IMR-90 (cell line): ENCODE measurements at regions not wholly inside any gene's neighbourhood (a gene's known extent, or its start where the extent isn't known, plus 50 kb on each side); places are given as distances from the start of the nearest gene placed in this dataset.

Experiments
- ATAC-seq: fragments of 200-7000 bp; cut with Tn5 transposase; 2 replicates; pipeline ENCODE4 v1.9.1; 2020; ENCODE audit warnings: low read depth, mild to moderate bottlenecking, moderate library complexity
- BruUV-seq: library from RNA; stranded (reverse); fragments of 400-500 nt; replicated peaks from 2 replicates; lab custom pipeline; 2021; lab: Mats Ljungman, UMichigan
- CTCF ChIA-PET: fragments of 300-600 bp; formaldehyde crosslinking; extraction: SDS; loops from one replicate; lab custom pipeline; 2021; ENCODE audit warnings: antibody characterized with exemption; lab: Yijun Ruan, JAX
- POLR2A ChIA-PET: fragments of 300-600 bp; sonication (Branson Sonifier 250); formaldehyde crosslinking; loops from one replicate; lab custom pipeline; 2022; ENCODE audit warnings: antibody characterized with exemption; ENCODE audit not compliant: unreplicated experiment; lab: Charles Lee
- DNase-seq: peaks from one replicate; pipeline ENCODE4 v3.0.0; 2013
- H2AFZ ChIP-seq: replicated peaks from 2 replicates; pipeline ENCODE3; 2013; ENCODE audit warnings: low read length, mild to moderate bottlenecking; ENCODE audit not compliant: poor library complexity
- H2AK5ac ChIP-seq: 2 replicates; pipeline ENCODE4 v1.6.1; 2013; ENCODE audit warnings: low read depth, low read length, inconsistent platforms
- H2AK9ac ChIP-seq: replicated peaks from 2 replicates; pipeline ENCODE3; 2013; ENCODE audit warnings: mild to moderate bottlenecking, low read depth, low read length, moderate library complexity; ENCODE audit not compliant: poor library complexity
- H2BK120ac ChIP-seq: 2 replicates; pipeline ENCODE4 v1.6.1; 2013; ENCODE audit warnings: low read depth, low read length, inconsistent platforms
- H2BK15ac ChIP-seq: 3 replicates; pipeline ENCODE4 v1.6.1; 2013; ENCODE audit warnings: low read depth, low read length, inconsistent platforms
- H2BK20ac ChIP-seq: 2 replicates; pipeline ENCODE4 v1.6.1; 2013; ENCODE audit warnings: low read depth, mild to moderate bottlenecking, inconsistent platforms, low read length, moderate library complexity
- H2BK5ac ChIP-seq: 2 replicates; pipeline ENCODE4 v1.6.1; 2013; ENCODE audit warnings: mild to moderate bottlenecking, low read depth, low read length, inconsistent platforms; ENCODE audit not compliant: poor library complexity, severe bottlenecking
- H3K14ac ChIP-seq: replicated peaks from 2 replicates; pipeline ENCODE4 v1.6.1; 2013; ENCODE audit warnings: low read depth, low read length, inconsistent platforms
- H3K18ac ChIP-seq: 2 replicates; pipeline ENCODE4 v1.6.1; 2013; ENCODE audit warnings: low read depth, low read length, control low read depth
- H3K23ac ChIP-seq: 2 replicates; pipeline ENCODE4 v1.6.1; 2013; ENCODE audit warnings: low read depth, low read length, inconsistent platforms
- H3K27ac ChIP-seq: 2 replicates; pipeline ENCODE4 v1.5.1; 2013; ENCODE audit warnings: mild to moderate bottlenecking, control low read depth, low read length; ENCODE audit not compliant: insufficient read depth
- H3K27me3 ChIP-seq: 2 replicates; pipeline ENCODE4 v1.6.1; 2013; ENCODE audit warnings: low read length; ENCODE audit not compliant: control insufficient read depth, insufficient read depth
- H3K36me3 ChIP-seq: 2 replicates; pipeline ENCODE4 v1.6.1; 2013; ENCODE audit warnings: low read length, mixed read lengths; ENCODE audit not compliant: control insufficient read depth, insufficient read depth
- H3K4ac ChIP-seq: 2 replicates; pipeline ENCODE4 v1.6.1; 2013; ENCODE audit warnings: low read depth, low read length, inconsistent platforms
- H3K4me1 ChIP-seq: 2 replicates; pipeline ENCODE4 v1.6.1; 2013; ENCODE audit warnings: low read length, mixed read lengths; ENCODE audit not compliant: control insufficient read depth, insufficient read depth
- H3K4me2 ChIP-seq: 2 replicates; pipeline ENCODE4 v1.6.1; 2013; ENCODE audit warnings: low read depth, mild to moderate bottlenecking, control low read depth, low read length, moderate library complexity
- H3K4me3 ChIP-seq: 2 replicates; pipeline ENCODE4 v1.5.1; 2013; ENCODE audit warnings: low read depth, mild to moderate bottlenecking, control low read depth, low read length, moderate library complexity; ENCODE audit not compliant: insufficient read depth
- H3K56ac ChIP-seq: 2 replicates; pipeline ENCODE4 v1.6.1; 2013; ENCODE audit warnings: low read length, inconsistent platforms; ENCODE audit not compliant: insufficient read depth; ENCODE audit errors: extremely low read depth
- H3K79me1 ChIP-seq, 2 experiments: 2 replicates each; pipeline ENCODE4 v1.6.1; 2013; ENCODE audit warnings: low read length in 2 of 2, inconsistent platforms in 1 of 2, low read depth in 1 of 2
- H3K9ac ChIP-seq: 2 replicates; pipeline ENCODE4 v1.6.1; 2013; ENCODE audit warnings: low read depth, low read length, control low read depth
- H3K9me1 ChIP-seq: 2 replicates; pipeline ENCODE4 v1.6.1; 2013; ENCODE audit warnings: low read length, inconsistent platforms; ENCODE audit not compliant: insufficient read depth
- H3K9me3 ChIP-seq: 2 replicates; pipeline ENCODE4 v1.6.1; 2013; ENCODE audit warnings: low read length; ENCODE audit not compliant: control insufficient read depth, insufficient read depth
- H4K20me1 ChIP-seq: 2 replicates; pipeline ENCODE4 v1.6.1; 2013; ENCODE audit warnings: low read length, inconsistent platforms; ENCODE audit not compliant: insufficient read depth
- H4K5ac ChIP-seq: 2 replicates; pipeline ENCODE4 v1.6.1; 2013; ENCODE audit warnings: mild to moderate bottlenecking, low read depth, low read length, control low read depth
- H4K8ac ChIP-seq, 2 experiments: 2 replicates each; pipeline ENCODE4 v1.6.1; 2013; ENCODE audit warnings: low read depth in 2 of 2, low read length in 2 of 2, control low read depth in 1 of 2, inconsistent platforms in 1 of 2
- H4K91ac ChIP-seq: 2 replicates; pipeline ENCODE4 v1.6.1; 2013; ENCODE audit warnings: low read depth, low read length, inconsistent platforms; ENCODE audit not compliant: insufficient read depth
- BHLHE40 ChIP-seq: fragments of 150-350 bp; IDR thresholded peaks from 2 replicates; pipeline ENCODE4 v1.6.1; 2016; ENCODE audit warnings: mild to moderate bottlenecking, low read depth, low read length
- CEBPB ChIP-seq: IDR thresholded peaks from 2 replicates; pipeline ENCODE4 v1.6.1; 2012; ENCODE audit warnings: low read depth, low read length, improper control_type of control experiment
- CHD1 ChIP-seq: IDR thresholded peaks from 2 replicates; pipeline ENCODE4 v1.6.1; 2012; ENCODE audit warnings: low read depth, low read length, improper control_type of control experiment
- CTCF ChIP-seq: conservative IDR thresholded peaks from 2 replicates; pipeline ENCODE4 v1.5.1; 2012; ENCODE audit warnings: mild to moderate bottlenecking, low read depth, low read length, improper control_type of control experiment
- FOS ChIP-seq: fragments of 150-350 bp; IDR thresholded peaks from 2 replicates; pipeline ENCODE4 v1.6.1; 2016; ENCODE audit warnings: low read depth, low read length
- MAFK ChIP-seq: IDR thresholded peaks from 2 replicates; pipeline ENCODE4 v1.6.1; 2012; ENCODE audit warnings: low read depth, low read length, improper control_type of control experiment
- MAZ ChIP-seq: IDR thresholded peaks from 2 replicates; pipeline ENCODE4 v1.6.1; 2012; ENCODE audit warnings: low read depth, mild to moderate bottlenecking, low read length, improper control_type of control experiment, moderate library complexity, borderline replicate concordance
- MXI1 ChIP-seq: IDR thresholded peaks from 2 replicates; pipeline ENCODE4 v1.6.1; 2012; ENCODE audit warnings: low read depth, mild to moderate bottlenecking, low read length, moderate library complexity, borderline replicate concordance
- NFE2L2 ChIP-seq: fragments of 150-350 bp; IDR thresholded peaks from 2 replicates; pipeline ENCODE4 v1.6.1; 2016; ENCODE audit warnings: low read depth, mild to moderate bottlenecking, low read length
- POLR2A ChIP-seq: IDR thresholded peaks from 2 replicates; pipeline ENCODE4 v1.6.1; 2012; ENCODE audit warnings: mild to moderate bottlenecking, low read depth, low read length
- RAD21 ChIP-seq: IDR thresholded peaks from 2 replicates; pipeline ENCODE4 v1.6.1; 2012; ENCODE audit warnings: low read length, improper control_type of control experiment
- RCOR1 ChIP-seq: IDR thresholded peaks from 2 replicates; pipeline ENCODE4 v1.6.1; 2012; ENCODE audit warnings: mild to moderate bottlenecking, low read length, improper control_type of control experiment; ENCODE audit not compliant: insufficient replicate concordance
- RFX5 ChIP-seq: IDR thresholded peaks from 2 replicates; pipeline ENCODE4 v1.8.0; 2012; ENCODE audit warnings: low read depth, mild to moderate bottlenecking, low read length, moderate library complexity
- SMC3 ChIP-seq: fragments of 150-350 bp; IDR thresholded peaks from 2 replicates; pipeline ENCODE4 v1.6.1; 2016; ENCODE audit warnings: low read depth, mild to moderate bottlenecking, antibody characterized with exemption, low read length, moderate library complexity
- USF2 ChIP-seq: fragments of 150-350 bp; IDR thresholded peaks from 2 replicates; pipeline ENCODE4 v1.6.1; 2017; ENCODE audit warnings: mild to moderate bottlenecking, antibody characterized with exemption, low read length, low read depth
- WGBS, 2 experiments: methylation state at CpG; one replicate each; pipeline versions ENCODE4 v1.1.5 to v1.1.7; 2013; ENCODE audit warnings: missing lambda C conversion rate in 2 of 2; ENCODE audit not compliant: insufficient read length in 1 of 2; ENCODE audit errors: extremely low coverage in 2 of 2; 5-methylcytosine and 5-hydroxymethylcytosine counted together
- dilution Hi-C: fragments of 300-500 bp; cut with HindIII; formaldehyde crosslinking; loops from one replicate; pipeline ENCODE4 v1.14.3; 2018; ENCODE audit warnings: low sequenced_read_pairs; ENCODE audit not compliant: unreplicated experiment
- in situ Hi-C: fragments of 300-500 bp; cut with MboI; formaldehyde crosslinking; loops from 3 replicates; pipeline ENCODE4 v1.14.3; 2019; ENCODE audit warnings: low sequenced_read_pairs, inconsistent platforms, mixed read lengths
- intact Hi-C: fragments of 100-400 bp; cut with micrococcal nuclease; formaldehyde crosslinking; loops from 2 replicates; pipeline ENCODE4 v1.10.0; 2022
- TF ChIP-seq, protein P1 (sequence below): fragments of 150-350 bp; IDR thresholded peaks from 2 replicates; pipeline ENCODE4 v1.6.1; 2016; ENCODE audit warnings: low read depth, mild to moderate bottlenecking, low read length, moderate library complexity, borderline replicate concordance

DNA sequence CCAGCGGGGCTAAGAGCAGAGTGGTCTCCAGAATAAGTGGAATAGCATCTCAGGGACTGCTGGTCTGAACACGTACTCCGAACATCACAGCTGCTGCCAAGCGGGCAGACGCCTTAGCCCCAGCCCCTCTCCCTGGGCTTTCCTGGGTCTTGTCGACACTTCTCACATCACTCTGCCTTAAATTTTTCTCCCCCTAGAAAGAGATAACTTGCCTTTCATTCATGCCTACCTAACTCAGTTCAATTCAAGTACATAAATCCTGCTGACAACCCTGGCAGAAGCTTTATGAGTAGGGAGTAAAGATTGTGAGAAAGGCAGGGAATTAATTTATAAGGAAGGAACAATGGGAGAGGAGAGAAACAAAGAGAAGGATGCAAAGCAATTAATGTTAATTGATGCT is 202.9 kb upstream of the TNP1 start:
- no peak overlapping the region for H3K4me2 ChIP-seq
- no peak overlapping the region for H3K14ac ChIP-seq
- peak overlapping the region; percentile 9; the same call in 2 of the 3 replicates for H2BK15ac ChIP-seq
- intact Hi-C loops (no loop called here), in situ Hi-C loops (no loop called here), dilution Hi-C loops (no loop called here)
- H3K27ac ChIP-seq: no peak overlapping the region
- no peak for TF ChIP-seq FOS
- TF ChIP-seq, protein P1, sequence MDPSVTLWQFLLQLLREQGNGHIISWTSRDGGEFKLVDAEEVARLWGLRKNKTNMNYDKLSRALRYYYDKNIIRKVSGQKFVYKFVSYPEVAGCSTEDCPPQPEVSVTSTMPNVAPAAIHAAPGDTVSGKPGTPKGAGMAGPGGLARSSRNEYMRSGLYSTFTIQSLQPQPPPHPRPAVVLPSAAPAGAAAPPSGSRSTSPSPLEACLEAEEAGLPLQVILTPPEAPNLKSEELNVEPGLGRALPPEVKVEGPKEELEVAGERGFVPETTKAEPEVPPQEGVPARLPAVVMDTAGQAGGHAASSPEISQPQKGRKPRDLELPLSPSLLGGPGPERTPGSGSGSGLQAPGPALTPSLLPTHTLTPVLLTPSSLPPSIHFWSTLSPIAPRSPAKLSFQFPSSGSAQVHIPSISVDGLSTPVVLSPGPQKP: no peak
- TF ChIP-seq USF2: no peak
- TF ChIP-seq RCOR1: no peak
- no peak for TF ChIP-seq BHLHE40
- no peak for TF ChIP-seq CTCF
- no peak for TF ChIP-seq RAD21
- no peak for TF ChIP-seq CHD1
- TF ChIP-seq MAZ: no peak
- TF ChIP-seq MXI1: no peak
- TF ChIP-seq POLR2A: no peak
- TF ChIP-seq MAFK: no peak
- no peak for TF ChIP-seq CEBPB
- no peak for TF ChIP-seq SMC3
- no peak for TF ChIP-seq NFE2L2
- no peak for TF ChIP-seq RFX5
- H4K91ac ChIP-seq: peak overlapping the region; percentile 38; the same call in 1 of the 2 replicates
- H3K4me1 ChIP-seq: peaks cover 14% of the 10 kb centered on the region
- H3K9ac ChIP-seq: no peak overlapping the region
- WGBS, 2 experiments: no CpG with 5 or more reads among the region's 6 CpGs
- peak overlapping the region; percentile 15; the same call in 1 of the 2 replicates for H4K5ac ChIP-seq
- peak overlapping the region; percentile 3; the same call in 1 of the 2 replicates for H2BK120ac ChIP-seq
- no peak overlapping the region for H3K4me3 ChIP-seq
- POLR2A ChIA-PET: interaction anchor here (0.6 kb wide), 1 partner anchor 315 kb away, joined by 3 read pairs; no protein-coding TSS in a partner anchor
- no peaks in the 10 kb centered on the region for H3K36me3 ChIP-seq
- H4K20me1 ChIP-seq: no peaks in the 10 kb centered on the region
- no peak overlapping the region for H3K23ac ChIP-seq
- H3K79me1 ChIP-seq: no peaks in the 10 kb centered on the region
- no peak overlapping the region for H4K8ac ChIP-seq
- no TSS peak for BruUV-seq
- no peak overlapping the region for H3K56ac ChIP-seq
- peaks cover 4% of the 10 kb centered on the region; the same call in 1 of the 2 replicates for H3K9me1 ChIP-seq
- DNase-seq (no peak), ATAC-seq (no peak)
- CTCF ChIA-PET: interaction anchor here (1.0 to 1.2 kb wide), 2 partner anchors 19 to 364 kb away, joined by 3 to 5 read pairs; no protein-coding TSS in a partner anchor
- no peak overlapping the region; the same call in 1 of the 2 replicates for H2AK5ac ChIP-seq
- no peaks in the 10 kb centered on the region for H3K27me3 ChIP-seq
- H3K4ac ChIP-seq: peak overlapping the region; percentile 39
- peak overlapping the region; percentile 33; the same call in 1 of the 2 replicates for H3K18ac ChIP-seq
- H2AFZ ChIP-seq: no peak overlapping the region
- H2BK20ac ChIP-seq: peak overlapping the region; percentile 28; the same call in 1 of the 2 replicates
- no peak overlapping the region for H2AK9ac ChIP-seq
- H2BK5ac ChIP-seq: no peak overlapping the region
- H3K9me3 ChIP-seq: peaks cover 13% of the 10 kb centered on the region
